Mononuclear cell (primary cell): ENCODE measurements at regions not wholly inside any gene's neighbourhood (a gene's known extent, or its start where the extent isn't known, plus 50 kb on each side); places are given as distances from the start of the nearest gene placed in this dataset.

Experiments
- H3K27me3 ChIP-seq: 2 replicates; pipeline ENCODE4 v1.6.0; 2011; ENCODE audit warnings: low read length, control low read depth; ENCODE audit not compliant: insufficient read depth
- H3K4me1 ChIP-seq: 2 replicates; pipeline ENCODE4 v1.5.1; 2011; ENCODE audit warnings: mild to moderate bottlenecking, low read length, control low read depth; ENCODE audit not compliant: insufficient read depth
- H3K4me3 ChIP-seq: 2 replicates; pipeline ENCODE4 v1.5.1; 2011; ENCODE audit warnings: mild to moderate bottlenecking, low read length, moderate library complexity
- H3K9me3 ChIP-seq: 2 replicates; pipeline ENCODE4 v1.5.1; 2011; ENCODE audit warnings: low read depth, mild to moderate bottlenecking, control low read depth, low read length

- H3K27me3 ChIP-seq, result no peaks in the 10 kb centered on the region
- H3K4me3 ChIP-seq, result no peak overlapping the region
- no peaks in the 10 kb centered on the region for H3K4me1 ChIP-seq
- no peaks in the 10 kb centered on the region for H3K9me3 ChIP-seq
These were observed 433.5 kb upstream of the HSFY2 start for GRCh38 chrY:19207048-19207447.

GRCh38 chrY:19180824-19181223, 407.3 kb upstream of the HSFY2 start:
- H3K4me3 ChIP-seq, result no peak overlapping the region
- H3K27me3 ChIP-seq, result no peaks in the 10 kb centered on the region
- peaks cover 9% of the 10 kb centered on the region for H3K9me3 ChIP-seq
- H3K4me1 ChIP-seq, result no peaks in the 10 kb centered on the region

- no peak overlapping the region for H3K4me3 ChIP-seq
- H3K9me3 ChIP-seq, result no peaks in the 10 kb centered on the region
- H3K27me3 ChIP-seq, result no peaks in the 10 kb centered on the region
- no peaks in the 10 kb centered on the region for H3K4me1 ChIP-seq
These were observed 394.6 kb upstream of the HSFY2 start for GRCh38 chrY:19168202-19168565.

- Histone ChIP-seq H3K4me1 (no peaks in the 10 kb centered on the region), H3K27me3 (no peaks in the 10 kb centered on the region), H3K4me3 (no peak overlapping the region), H3K9me3 (no peaks in the 10 kb centered on the region)
These were observed 394.0 kb upstream of the HSFY2 start for GRCh38 chrY:19167319-19168201.

- no peaks in the 10 kb centered on the region for H3K9me3 ChIP-seq
- no peaks in the 10 kb centered on the region for H3K4me1 ChIP-seq
- H3K4me3 ChIP-seq, result no peak overlapping the region
- H3K27me3 ChIP-seq, result no peaks in the 10 kb centered on the region
These were observed 375.2 kb upstream of the HSFY2 start for GRCh38 chrY:19148783-19149182.

- Histone ChIP-seq H3K9me3 (no peaks in the 10 kb centered on the region), H3K4me1 (no peaks in the 10 kb centered on the region), H3K4me3 (no peak overlapping the region), H3K27me3 (no peaks in the 10 kb centered on the region)
These were observed 372.8 kb upstream of the HSFY2 start for GRCh38 chrY:19146296-19146695.

- no peaks in the 10 kb centered on the region for H3K9me3 ChIP-seq
- H3K4me1 ChIP-seq, result no peaks in the 10 kb centered on the region
- H3K27me3 ChIP-seq, result no peaks in the 10 kb centered on the region
- no peak overlapping the region for H3K4me3 ChIP-seq
These were observed 368.6 kb upstream of the HSFY2 start for GRCh38 chrY:19142093-19142492.

- H3K4me1 ChIP-seq, result no peaks in the 10 kb centered on the region
- H3K4me3 ChIP-seq, result no peak overlapping the region
- no peaks in the 10 kb centered on the region for H3K27me3 ChIP-seq
- H3K9me3 ChIP-seq, result no peaks in the 10 kb centered on the region
These were observed 366.9 kb upstream of the HSFY2 start for GRCh38 chrY:19140285-19140920.

GRCh38 chrY:19134426-19134825, 360.9 kb upstream of the HSFY2 start:
- Histone ChIP-seq H3K4me1 (no peaks in the 10 kb centered on the region), H3K9me3 (no peaks in the 10 kb centered on the region), H3K27me3 (no peaks in the 10 kb centered on the region), H3K4me3 (no peak overlapping the region)

- H3K4me1 ChIP-seq, result no peaks in the 10 kb centered on the region
- H3K27me3 ChIP-seq, result no peaks in the 10 kb centered on the region
- H3K4me3 ChIP-seq, result no peak overlapping the region
- H3K9me3 ChIP-seq, result no peaks in the 10 kb centered on the region
These were observed 357.2 kb upstream of the HSFY2 start for GRCh38 chrY:19130569-19131358.

- H3K9me3 ChIP-seq, result no peaks in the 10 kb centered on the region
- H3K27me3 ChIP-seq, result no peaks in the 10 kb centered on the region
- H3K4me1 ChIP-seq, result no peaks in the 10 kb centered on the region
- H3K4me3 ChIP-seq, result no peak overlapping the region
These were observed 353.4 kb upstream of the HSFY2 start for GRCh38 chrY:19126889-19127288.

- H3K9me3 ChIP-seq, result no peaks in the 10 kb centered on the region
- H3K4me3 ChIP-seq, result no peak overlapping the region
- H3K4me1 ChIP-seq, result no peaks in the 10 kb centered on the region
- no peaks in the 10 kb centered on the region for H3K27me3 ChIP-seq
These were observed 351.1 kb upstream of the HSFY2 start for GRCh38 chrY:19124609-19125008.

- H3K27me3 ChIP-seq, result no peaks in the 10 kb centered on the region
- H3K4me1 ChIP-seq, result no peaks in the 10 kb centered on the region
- no peaks in the 10 kb centered on the region for H3K9me3 ChIP-seq
- H3K4me3 ChIP-seq, result no peak overlapping the region
These were observed 348.9 kb upstream of the HSFY2 start for GRCh38 chrY:19122450-19122849.

GRCh38 chrY:19098349-19098748, 324.8 kb upstream of the HSFY2 start:
- Histone ChIP-seq H3K27me3 (no peaks in the 10 kb centered on the region), H3K4me1 (no peaks in the 10 kb centered on the region), H3K9me3 (no peaks in the 10 kb centered on the region), H3K4me3 (no peak overlapping the region)

- Histone ChIP-seq H3K27me3 (no peaks in the 10 kb centered on the region), H3K4me1 (no peaks in the 10 kb centered on the region), H3K4me3 (no peak overlapping the region), H3K9me3 (no peaks in the 10 kb centered on the region)
These were observed 321.9 kb upstream of the HSFY2 start for GRCh38 chrY:19095460-19095859.
